Epidermal melanocyte (primary cell): ENCODE measurements at regions not wholly inside any gene's neighbourhood (a gene's known extent, or its start where the extent isn't known, plus 50 kb on each side); places are given as distances from the start of the nearest gene placed in this dataset.
"Not testable (repeated sequence)": the region's sequence is repeated elsewhere in the genome, so short reads cannot be mapped to it uniquely, and the experiment has no call there.

Experiments used
- DNase-seq: peaks from one replicate; pipeline ENCODE4 v3.0.0; 2011; ENCODE audit warnings: low spot score; ENCODE audit not compliant: insufficient read length

DNA sequence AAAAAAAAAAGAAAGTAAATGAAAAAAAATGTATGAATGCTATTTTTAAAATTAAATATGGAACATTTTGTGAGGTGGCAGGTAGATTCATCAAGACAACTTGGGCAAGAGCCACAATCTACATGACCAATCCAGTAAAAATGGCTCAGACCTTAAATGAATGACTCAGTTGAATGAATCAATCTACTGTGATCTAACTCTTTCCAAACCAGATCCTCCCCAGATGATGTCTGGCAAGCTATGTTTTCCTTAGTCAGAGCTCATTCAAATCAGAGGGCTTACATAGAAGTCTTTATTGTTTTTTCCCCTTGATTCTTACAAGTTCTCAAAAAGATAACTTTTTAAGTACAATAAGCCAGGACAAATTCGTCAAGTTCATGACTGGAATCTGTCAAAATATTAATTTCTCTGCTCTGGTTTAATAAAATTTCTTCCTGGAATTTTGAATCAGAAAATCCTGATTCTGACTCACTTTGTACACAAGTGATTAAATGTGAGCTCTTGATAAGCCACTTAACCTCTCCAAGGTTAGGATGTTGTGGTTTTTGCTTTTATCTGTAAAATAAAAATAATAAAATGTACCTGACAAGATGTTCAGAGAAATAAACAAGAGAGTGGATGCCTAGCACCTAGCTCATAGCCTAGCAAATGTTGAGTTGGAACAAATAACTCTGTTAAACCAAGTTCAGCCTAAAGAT, 105.6 kb upstream of the SMIM31 start:
- DNase-seq: no peak

- no peak for DNase-seq
These were observed 105.1 kb upstream of the SMIM31 start for GRCh38 chr4:164648849-164649212.

- DNase-seq: no peak
These were observed 94.2 kb upstream of the SMIM31 start for GRCh38 chr4:164659765-164660164.

DNA sequence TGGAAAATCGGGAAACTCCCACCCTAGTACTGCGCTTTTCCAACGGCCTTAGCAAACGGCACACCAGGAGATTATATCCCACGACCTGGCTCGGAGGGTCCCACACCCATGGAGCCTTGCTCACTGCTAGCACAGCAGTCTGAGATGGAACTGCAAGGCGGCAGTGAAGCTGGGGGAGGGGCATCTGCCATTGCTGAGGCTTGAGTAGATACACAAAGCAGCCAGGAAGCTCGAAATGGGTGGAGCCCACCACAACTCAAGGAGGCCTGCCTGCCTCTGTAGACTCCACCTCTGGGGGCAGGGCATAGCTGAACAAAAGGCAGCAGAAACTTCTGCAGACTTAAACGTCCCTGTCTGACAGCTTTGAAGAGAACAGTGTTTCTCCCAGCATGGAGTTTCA, 77.8 kb upstream of the SMIM31 start:
- not testable (repeated sequence) for DNase-seq

- DNase-seq: no peak
These were observed 70.9 kb upstream of the SMIM31 start for GRCh38 chr4:164683040-164683439.

GRCh38 chr4:164695650-164696049, 58.3 kb upstream of the SMIM31 start:
- DNase-seq: no peak

- no peak for DNase-seq
These were observed 53.5 kb upstream of the SMIM31 start for GRCh38 chr4:164700471-164700870.

DNA sequence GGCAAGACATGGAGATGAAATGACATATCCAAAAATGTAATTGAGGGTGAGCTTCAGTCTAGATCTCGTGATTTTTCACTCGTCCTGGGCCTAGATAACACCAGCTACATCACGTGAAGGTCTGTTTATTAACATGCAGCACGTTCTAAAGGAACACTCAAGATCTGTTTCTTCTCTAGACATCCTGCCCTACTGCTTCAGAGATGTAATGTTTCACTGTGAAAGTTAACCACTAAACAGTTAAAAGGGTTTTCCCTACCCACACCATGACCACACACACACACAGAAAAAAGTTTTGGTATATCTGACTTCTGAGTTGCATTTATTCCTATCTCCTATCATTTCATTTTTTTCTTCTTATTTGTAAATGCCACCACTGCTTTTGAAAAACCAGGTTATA, 52.3 kb upstream of the SMIM31 start:
- DNase-seq: no peak
